Astrocyte (in vitro differentiated cells and primary cell): ENCODE measurements at regions not wholly inside any gene's neighbourhood (a gene's known extent, or its start where the extent isn't known, plus 50 kb on each side); places are given as distances from the start of the nearest gene placed in this dataset.

Experiments used
- CTCF ChIP-seq: IDR thresholded peaks from 2 replicates; pipeline ENCODE4 v1.5.1; 2011; ENCODE audit warnings: low read depth, mild to moderate bottlenecking, inconsistent platforms, low read length, moderate library complexity; ENCODE audit not compliant: insufficient read depth
- EZH2 ChIP-seq: IDR thresholded peaks from 2 replicates; pipeline ENCODE4 v1.6.1; 2012; ENCODE audit warnings: mild to moderate bottlenecking, low read length, inconsistent platforms; ENCODE audit not compliant: insufficient read depth

- TF ChIP-seq CTCF (no peak), EZH2 (no peak)
Measured at GRCh38 chrX:150256297-150256650, 106.8 kb upstream of the MAMLD1 start.
